ENCODE measurements at regions not wholly inside any gene's neighbourhood (a gene's known extent, or its start where the extent isn't known, plus 50 kb on each side); places are given as distances from the start of the nearest gene placed in this dataset.

DNA sequence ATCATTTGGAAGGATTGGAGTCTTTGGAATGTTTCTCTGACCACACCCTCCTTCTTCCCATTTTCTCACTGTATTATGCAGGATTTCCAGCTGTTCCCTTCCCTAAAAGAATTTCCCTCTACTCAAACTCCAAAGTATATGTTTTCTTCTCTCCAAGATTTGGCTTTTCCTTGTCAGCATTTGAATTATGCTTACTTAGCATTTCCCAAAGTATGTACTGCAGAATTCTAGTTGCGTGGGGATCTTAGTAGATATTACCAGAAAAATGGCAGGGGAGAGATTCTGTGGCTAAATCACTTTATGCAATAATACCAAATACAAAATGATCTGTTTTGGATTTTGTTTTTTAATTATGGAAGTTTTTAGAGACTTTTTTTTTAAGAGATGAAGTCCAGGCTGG is 142.3 kb downstream of the OR4C45 start:
- no peak for TF ChIP-seq EZH2phosphoT487 (IDR thresholded peaks at IDR 0.05; ENCODE audit: low read length)
- TF ChIP-seq, protein P1, sequence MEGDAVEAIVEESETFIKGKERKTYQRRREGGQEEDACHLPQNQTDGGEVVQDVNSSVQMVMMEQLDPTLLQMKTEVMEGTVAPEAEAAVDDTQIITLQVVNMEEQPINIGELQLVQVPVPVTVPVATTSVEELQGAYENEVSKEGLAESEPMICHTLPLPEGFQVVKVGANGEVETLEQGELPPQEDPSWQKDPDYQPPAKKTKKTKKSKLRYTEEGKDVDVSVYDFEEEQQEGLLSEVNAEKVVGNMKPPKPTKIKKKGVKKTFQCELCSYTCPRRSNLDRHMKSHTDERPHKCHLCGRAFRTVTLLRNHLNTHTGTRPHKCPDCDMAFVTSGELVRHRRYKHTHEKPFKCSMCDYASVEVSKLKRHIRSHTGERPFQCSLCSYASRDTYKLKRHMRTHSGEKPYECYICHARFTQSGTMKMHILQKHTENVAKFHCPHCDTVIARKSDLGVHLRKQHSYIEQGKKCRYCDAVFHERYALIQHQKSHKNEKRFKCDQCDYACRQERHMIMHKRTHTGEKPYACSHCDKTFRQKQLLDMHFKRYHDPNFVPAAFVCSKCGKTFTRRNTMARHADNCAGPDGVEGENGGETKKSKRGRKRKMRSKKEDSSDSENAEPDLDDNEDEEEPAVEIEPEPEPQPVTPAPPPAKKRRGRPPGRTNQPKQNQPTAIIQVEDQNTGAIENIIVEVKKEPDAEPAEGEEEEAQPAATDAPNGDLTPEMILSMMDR (IDR thresholded peaks at IDR 0.05; ENCODE audit: low read length) = no peak

Data from MM.1S (cell line).